GM12873 (cell line): ENCODE measurements at regions not wholly inside any gene's neighbourhood (a gene's known extent, or its start where the extent isn't known, plus 50 kb on each side); places are given as distances from the start of the nearest gene placed in this dataset.

Experiments used
- CTCF ChIP-seq: IDR thresholded peaks from 2 replicates; pipeline ENCODE4 v1.5.1; 2012; ENCODE audit warnings: low read depth, mild to moderate bottlenecking, moderate library complexity, low read length, control low read depth; ENCODE audit not compliant: insufficient read depth; ENCODE audit errors: missing control alignments

- TF ChIP-seq CTCF, result no peak
Measured at GRCh38 chr2:64865831-64866345, 123.3 kb upstream of the SLC1A4 start.

GRCh38 chr2:64866797-64867196, 122.4 kb upstream of the SLC1A4 start:
- TF ChIP-seq CTCF, result no peak

GRCh38 chr2:64867253-64867996, 121.8 kb upstream of the SLC1A4 start:
- TF ChIP-seq CTCF, result no peak

GRCh38 chr2:64869126-64869525, 120.1 kb upstream of the SLC1A4 start:
- TF ChIP-seq CTCF, result no peak

- TF ChIP-seq CTCF, result peak; percentile 96
Measured at GRCh38 chr2:64873472-64873924, 115.7 kb upstream of the SLC1A4 start.

- TF ChIP-seq CTCF, result no peak
Measured at GRCh38 chr2:64874593-64874992, 114.6 kb upstream of the SLC1A4 start.

GRCh38 chr2:64875368-64875767, 113.8 kb upstream of the SLC1A4 start:
- no peak for TF ChIP-seq CTCF
